Neural cell (in vitro differentiated cells): ENCODE measurements at regions not wholly inside any gene's neighbourhood (a gene's known extent, or its start where the extent isn't known, plus 50 kb on each side); places are given as distances from the start of the nearest gene placed in this dataset.

Source experiments
- H2AFZ ChIP-seq: fragments of 200-600, 300-800 bp; sonication (generic), shearing (Covaris generic); 2 replicates; pipeline ENCODE4 v1.6.0; 2014; ENCODE audit warnings: low read depth, mild to moderate bottlenecking, antibody characterized with exemption, low read length, moderate library complexity
- H3F3A ChIP-seq: fragments of 200-600 bp; shearing (Covaris generic); 2 replicates; pipeline ENCODE4 v1.6.1; 2016; ENCODE audit warnings: mild to moderate bottlenecking, moderate library complexity, mixed read lengths, antibody characterized with exemption, low read length; ENCODE audit not compliant: insufficient read depth, poor library complexity, severe bottlenecking
- H3K27ac ChIP-seq: fragments of 200-600, 300-800 bp; sonication (generic), shearing (Covaris generic); 2 replicates; pipeline ENCODE4 v1.5.1; 2014; ENCODE audit warnings: mild to moderate bottlenecking, low read length, moderate library complexity
- H3K27me3 ChIP-seq: fragments of 300-800, 200-600 bp; sonication (generic), shearing (Covaris generic); 2 replicates; pipeline ENCODE4 v1.6.0; 2014; ENCODE audit warnings: mild to moderate bottlenecking, low read depth, low read length, moderate library complexity; ENCODE audit not compliant: insufficient read depth
- H3K36me3 ChIP-seq: fragments of 300-800, 200-600 bp; sonication (generic), shearing (Covaris generic); 2 replicates; pipeline ENCODE4 v1.5.1; 2014; ENCODE audit warnings: mild to moderate bottlenecking, antibody characterized with exemption, low read length, moderate library complexity; ENCODE audit not compliant: insufficient read depth
- H3K4me2 ChIP-seq: fragments of 300-800, 200-600 bp; sonication (generic), shearing (Covaris generic); 2 replicates; pipeline ENCODE4 v1.6.0; 2014; ENCODE audit warnings: mild to moderate bottlenecking, low read length
- H3K4me3 ChIP-seq: fragments of 300-800, 200-600 bp; sonication (generic), shearing (Covaris generic); 2 replicates; pipeline ENCODE4 v1.5.1; 2014; ENCODE audit warnings: mild to moderate bottlenecking, low read length, moderate library complexity
- H3K79me2 ChIP-seq: fragments of 200-600 bp; shearing (Covaris generic); replicated peaks from 2 replicates; pipeline ENCODE4 v1.6.0; 2014; ENCODE audit warnings: mild to moderate bottlenecking, low read length, moderate library complexity; ENCODE audit not compliant: insufficient read depth
- H3K9ac ChIP-seq: fragments of 300-800, 200-600 bp; sonication (generic), shearing (Covaris generic); 2 replicates; pipeline ENCODE4 v1.6.1; 2016; ENCODE audit warnings: mild to moderate bottlenecking, low read length, mixed read lengths
- H3K9me2 ChIP-seq: fragments of 200-600 bp; shearing (Covaris generic); 2 replicates; pipeline ENCODE4 v1.6.1; 2016; ENCODE audit warnings: mild to moderate bottlenecking, low read length, mixed read lengths; ENCODE audit not compliant: insufficient read depth
- H3K9me3 ChIP-seq: fragments of 200-600, 300-800 bp; sonication (generic), shearing (Covaris generic); 2 replicates; pipeline ENCODE4 v1.6.1; 2016; ENCODE audit warnings: mild to moderate bottlenecking, mixed run types, low read length, moderate library complexity, mixed read lengths
- H4K20me1 ChIP-seq: fragments of 200-600 bp; shearing (Covaris generic); 2 replicates; pipeline ENCODE4 v1.6.1; 2016; ENCODE audit warnings: mild to moderate bottlenecking, mixed run types; ENCODE audit not compliant: insufficient read depth
- EP300 ChIP-seq: fragments of 450-650 bp; conservative IDR thresholded peaks from 2 replicates; pipeline ENCODE4 v1.6.1; 2014; ENCODE audit warnings: antibody characterized with exemption, mild to moderate bottlenecking, moderate library complexity; ENCODE audit not compliant: poor library complexity, severe bottlenecking
- EZH2 ChIP-seq: fragments of 200-600, 300-800 bp; shearing (Covaris generic), sonication (generic); IDR thresholded peaks from 2 replicates; pipeline ENCODE4 v1.6.1; 2014; ENCODE audit warnings: antibody characterized with exemption, low read length, borderline replicate concordance, mild to moderate bottlenecking; ENCODE audit not compliant: insufficient read depth, poor library complexity, severe bottlenecking
- MXI1 ChIP-seq: fragments of 450-650 bp; conservative IDR thresholded peaks from 2 replicates; pipeline ENCODE4 v1.6.1; 2014; ENCODE audit warnings: antibody characterized with exemption, mild to moderate bottlenecking; ENCODE audit not compliant: poor library complexity, severe bottlenecking
- POLR2AphosphoS5 ChIP-seq: IDR thresholded peaks from 2 replicates; pipeline ENCODE4 v1.6.1; 2012
- RAD21 ChIP-seq: fragments of 450-650 bp; conservative IDR thresholded peaks from 2 replicates; pipeline ENCODE4 v1.6.1; 2014; ENCODE audit warnings: antibody characterized with exemption, mild to moderate bottlenecking, moderate library complexity
- SMC3 ChIP-seq: fragments of 450-650 bp; conservative IDR thresholded peaks from 2 replicates; pipeline ENCODE4 v1.6.1; 2014; ENCODE audit warnings: antibody characterized with exemption, mild to moderate bottlenecking, moderate library complexity; ENCODE audit not compliant: poor library complexity
- TAF1 ChIP-seq: IDR thresholded peaks from 2 replicates; pipeline ENCODE4 v1.6.1; 2012; ENCODE audit warnings: low read depth
- TF ChIP-seq, protein P1 (sequence below): IDR thresholded peaks from 2 replicates; pipeline ENCODE4 v1.6.1; 2012; ENCODE audit warnings: borderline replicate concordance
- TF ChIP-seq, protein P2 (sequence below): fragments of 450-650 bp; IDR thresholded peaks from 2 replicates; pipeline ENCODE4 v1.5.1; 2014; ENCODE audit warnings: antibody characterized with exemption, mild to moderate bottlenecking, moderate library complexity; ENCODE audit not compliant: poor library complexity, severe bottlenecking

DNA sequence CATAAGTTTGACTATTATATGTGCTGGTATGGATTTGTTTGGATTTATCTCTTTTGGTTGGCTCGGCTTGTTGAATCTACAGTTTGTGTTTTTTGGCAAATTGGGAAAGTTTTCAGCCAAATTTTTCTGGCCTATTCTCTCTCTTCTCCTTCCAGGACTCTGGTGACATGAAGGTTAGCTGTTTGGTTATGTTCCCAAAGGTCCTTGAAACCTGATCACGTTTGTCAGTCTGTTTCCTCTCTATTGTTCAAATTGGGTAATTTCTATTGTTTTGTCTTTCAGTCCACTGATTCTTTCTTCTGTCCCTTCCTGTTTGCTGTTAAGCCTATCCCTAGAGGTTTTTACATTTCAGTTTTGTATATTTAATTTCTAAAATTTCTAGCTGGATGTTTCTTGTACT is 81.5 kb upstream of the SHISA2 start:
- Histone ChIP-seq H3K9me2 (no peaks in the 10 kb centered on the region), H3K27ac (no peak overlapping the region), H3K9ac (no peak overlapping the region), H3F3A (no peaks in the 10 kb centered on the region), H3K4me2 (no peak overlapping the region), H3K4me3 (no peak overlapping the region), H3K79me2 (no peaks in the 10 kb centered on the region), H3K27me3 (no peaks in the 10 kb centered on the region), H4K20me1 (no peaks in the 10 kb centered on the region), H3K9me3 (no peaks in the 10 kb centered on the region), H3K36me3 (no peaks in the 10 kb centered on the region), H2AFZ (no peak overlapping the region)
- TF ChIP-seq SMC3: no peak
- TF ChIP-seq, protein P1, sequence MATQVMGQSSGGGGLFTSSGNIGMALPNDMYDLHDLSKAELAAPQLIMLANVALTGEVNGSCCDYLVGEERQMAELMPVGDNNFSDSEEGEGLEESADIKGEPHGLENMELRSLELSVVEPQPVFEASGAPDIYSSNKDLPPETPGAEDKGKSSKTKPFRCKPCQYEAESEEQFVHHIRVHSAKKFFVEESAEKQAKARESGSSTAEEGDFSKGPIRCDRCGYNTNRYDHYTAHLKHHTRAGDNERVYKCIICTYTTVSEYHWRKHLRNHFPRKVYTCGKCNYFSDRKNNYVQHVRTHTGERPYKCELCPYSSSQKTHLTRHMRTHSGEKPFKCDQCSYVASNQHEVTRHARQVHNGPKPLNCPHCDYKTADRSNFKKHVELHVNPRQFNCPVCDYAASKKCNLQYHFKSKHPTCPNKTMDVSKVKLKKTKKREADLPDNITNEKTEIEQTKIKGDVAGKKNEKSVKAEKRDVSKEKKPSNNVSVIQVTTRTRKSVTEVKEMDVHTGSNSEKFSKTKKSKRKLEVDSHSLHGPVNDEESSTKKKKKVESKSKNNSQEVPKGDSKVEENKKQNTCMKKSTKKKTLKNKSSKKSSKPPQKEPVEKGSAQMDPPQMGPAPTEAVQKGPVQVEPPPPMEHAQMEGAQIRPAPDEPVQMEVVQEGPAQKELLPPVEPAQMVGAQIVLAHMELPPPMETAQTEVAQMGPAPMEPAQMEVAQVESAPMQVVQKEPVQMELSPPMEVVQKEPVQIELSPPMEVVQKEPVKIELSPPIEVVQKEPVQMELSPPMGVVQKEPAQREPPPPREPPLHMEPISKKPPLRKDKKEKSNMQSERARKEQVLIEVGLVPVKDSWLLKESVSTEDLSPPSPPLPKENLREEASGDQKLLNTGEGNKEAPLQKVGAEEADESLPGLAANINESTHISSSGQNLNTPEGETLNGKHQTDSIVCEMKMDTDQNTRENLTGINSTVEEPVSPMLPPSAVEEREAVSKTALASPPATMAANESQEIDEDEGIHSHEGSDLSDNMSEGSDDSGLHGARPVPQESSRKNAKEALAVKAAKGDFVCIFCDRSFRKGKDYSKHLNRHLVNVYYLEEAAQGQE: no peak

DNA sequence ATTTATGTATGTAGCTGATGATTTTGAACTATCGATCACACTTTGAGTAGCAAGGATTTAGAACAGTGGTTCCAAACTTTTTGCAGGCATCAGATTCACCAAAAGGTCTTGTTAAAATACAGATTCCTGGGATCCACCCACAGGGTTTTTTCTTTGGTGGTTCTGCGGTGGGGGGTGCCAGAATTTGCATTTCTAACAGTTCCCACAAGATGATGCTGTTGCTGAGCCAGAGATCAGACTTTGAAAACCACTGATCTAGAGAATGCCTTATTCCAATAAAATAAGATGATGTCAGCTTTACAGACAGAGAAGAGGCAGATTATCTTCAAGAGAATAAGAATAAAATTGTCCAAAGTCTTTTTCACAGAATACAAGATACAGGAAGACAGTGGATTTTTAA is 80.9 kb upstream of the SHISA2 start:
- H3K9me2 ChIP-seq: no peaks in the 10 kb centered on the region
- H3K36me3 ChIP-seq: no peaks in the 10 kb centered on the region
- H2AFZ ChIP-seq: no peak overlapping the region
- no peaks in the 10 kb centered on the region for H4K20me1 ChIP-seq
- no peaks in the 10 kb centered on the region for H3F3A ChIP-seq
- no peak overlapping the region for H3K4me2 ChIP-seq
- no peaks in the 10 kb centered on the region for H3K79me2 ChIP-seq
- H3K4me3 ChIP-seq: no peak overlapping the region
- H3K9me3 ChIP-seq: no peaks in the 10 kb centered on the region
- no peaks in the 10 kb centered on the region for H3K27me3 ChIP-seq
- no peak overlapping the region for H3K9ac ChIP-seq
- TF ChIP-seq EZH2 (no peak), TAF1 (no peak), SMC3 (peak; percentile 49), POLR2AphosphoS5 (no peak), EP300 (no peak), MXI1 (no peak), RAD21 (peak; percentile 48)
- TF ChIP-seq, protein P2, sequence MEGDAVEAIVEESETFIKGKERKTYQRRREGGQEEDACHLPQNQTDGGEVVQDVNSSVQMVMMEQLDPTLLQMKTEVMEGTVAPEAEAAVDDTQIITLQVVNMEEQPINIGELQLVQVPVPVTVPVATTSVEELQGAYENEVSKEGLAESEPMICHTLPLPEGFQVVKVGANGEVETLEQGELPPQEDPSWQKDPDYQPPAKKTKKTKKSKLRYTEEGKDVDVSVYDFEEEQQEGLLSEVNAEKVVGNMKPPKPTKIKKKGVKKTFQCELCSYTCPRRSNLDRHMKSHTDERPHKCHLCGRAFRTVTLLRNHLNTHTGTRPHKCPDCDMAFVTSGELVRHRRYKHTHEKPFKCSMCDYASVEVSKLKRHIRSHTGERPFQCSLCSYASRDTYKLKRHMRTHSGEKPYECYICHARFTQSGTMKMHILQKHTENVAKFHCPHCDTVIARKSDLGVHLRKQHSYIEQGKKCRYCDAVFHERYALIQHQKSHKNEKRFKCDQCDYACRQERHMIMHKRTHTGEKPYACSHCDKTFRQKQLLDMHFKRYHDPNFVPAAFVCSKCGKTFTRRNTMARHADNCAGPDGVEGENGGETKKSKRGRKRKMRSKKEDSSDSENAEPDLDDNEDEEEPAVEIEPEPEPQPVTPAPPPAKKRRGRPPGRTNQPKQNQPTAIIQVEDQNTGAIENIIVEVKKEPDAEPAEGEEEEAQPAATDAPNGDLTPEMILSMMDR: peak; percentile 49
- TF ChIP-seq, protein P1: no peak
- no peak overlapping the region for H3K27ac ChIP-seq
